GM12875 (cell line): ENCODE measurements at regions not wholly inside any gene's neighbourhood (a gene's known extent, or its start where the extent isn't known, plus 50 kb on each side); places are given as distances from the start of the nearest gene placed in this dataset.

ENCODE experiments used
- H3K4me3 ChIP-seq: one replicate; pipeline ENCODE4 v1.5.1; 2011; ENCODE audit warnings: low read depth, low read length, control low read depth
- CTCF ChIP-seq: IDR thresholded peaks from 2 replicates; pipeline ENCODE4 v1.5.1; 2011; ENCODE audit warnings: low read depth, mild to moderate bottlenecking, control low read depth, inconsistent platforms, low read length, moderate library complexity, borderline replicate concordance; ENCODE audit not compliant: insufficient read depth

GRCh38 chr12:114141921-114142564 is 175.9 kb upstream of the RBM19 start:
- no peak overlapping the region for H3K4me3 ChIP-seq
- no peak for TF ChIP-seq CTCF

GRCh38 chr12:114140576-114140975 is 174.5 kb upstream of the RBM19 start:
- no peak overlapping the region for H3K4me3 ChIP-seq
- TF ChIP-seq CTCF, result no peak

- no peak overlapping the region for H3K4me3 ChIP-seq
- TF ChIP-seq CTCF, result no peak
Observed at GRCh38 chr12:114136631-114137030, 170.5 kb upstream of the RBM19 start.

GRCh38 chr12:114134922-114135321 is 168.8 kb upstream of the RBM19 start:
- no peak for TF ChIP-seq CTCF
- H3K4me3 ChIP-seq, result no peak overlapping the region

GRCh38 chr12:114131824-114132223 is 165.7 kb upstream of the RBM19 start:
- H3K4me3 ChIP-seq, result no peak overlapping the region
- TF ChIP-seq CTCF, result no peak

- TF ChIP-seq CTCF, result no peak
- H3K4me3 ChIP-seq, result no peak overlapping the region
Observed at GRCh38 chr12:114123108-114123507, 157.0 kb upstream of the RBM19 start.

GRCh38 chr12:114122016-114122415 is 155.9 kb upstream of the RBM19 start:
- TF ChIP-seq CTCF, result no peak
- no peak overlapping the region for H3K4me3 ChIP-seq
